Hepatocyte (in vitro differentiated cells): ENCODE measurements at regions not wholly inside any gene's neighbourhood (a gene's known extent, or its start where the extent isn't known, plus 50 kb on each side); places are given as distances from the start of the nearest gene placed in this dataset.

Experiments
- DNase-seq: peaks from one replicate; pipeline ENCODE4 v3.0.0-alpha.2; 2016; ENCODE audit warnings: low spot score
- H2AFZ ChIP-seq: fragments of 200-600 bp; sonication (generic); 2 replicates; pipeline ENCODE4 v1.6.0; 2016; ENCODE audit warnings: antibody characterized with exemption, mild to moderate bottlenecking
- H3K27ac ChIP-seq: fragments of 200-600 bp; sonication (generic); 2 replicates; pipeline ENCODE4 v1.5.1; 2016; ENCODE audit warnings: mild to moderate bottlenecking
- H3K27me3 ChIP-seq: fragments of 200-600 bp; sonication (generic); 2 replicates; pipeline ENCODE4 v1.6.1; 2016
- H3K36me3 ChIP-seq: fragments of 200-600 bp; sonication (generic); replicated peaks from 2 replicates; pipeline ENCODE4 v1.5.1; 2016; ENCODE audit warnings: low read depth; ENCODE audit not compliant: insufficient read depth
- H3K4me1 ChIP-seq: fragments of 200-600 bp; sonication (generic); 2 replicates; pipeline ENCODE4 v1.5.1; 2016; ENCODE audit warnings: mild to moderate bottlenecking, moderate library complexity; ENCODE audit not compliant: insufficient read depth
- H3K4me2 ChIP-seq: fragments of 200-600 bp; sonication (generic); 2 replicates; pipeline ENCODE4 v1.6.0; 2016
- H3K4me3 ChIP-seq: fragments of 200-600 bp; sonication (generic); 2 replicates; pipeline ENCODE4 v1.5.1; 2016; ENCODE audit warnings: mild to moderate bottlenecking
- H3K79me2 ChIP-seq: fragments of 200-600 bp; sonication (generic); 2 replicates; pipeline ENCODE4 v1.6.0; 2017; ENCODE audit warnings: mild to moderate bottlenecking
- H3K9me2 ChIP-seq: fragments of 200-600 bp; sonication (generic); replicated peaks from 2 replicates; pipeline ENCODE4 v1.6.0; 2017; ENCODE audit warnings: mild to moderate bottlenecking; ENCODE audit not compliant: insufficient read depth
- H3K9me3 ChIP-seq: fragments of 200-600 bp; sonication (generic); 2 replicates; pipeline ENCODE4 v1.5.1; 2016; ENCODE audit warnings: low read depth, mild to moderate bottlenecking
- H4K20me1 ChIP-seq: fragments of 200-600 bp; sonication (generic); 2 replicates; pipeline ENCODE4 v1.6.0; 2016; ENCODE audit warnings: mild to moderate bottlenecking; ENCODE audit not compliant: insufficient read depth, poor library complexity, severe bottlenecking
- CTCF ChIP-seq: fragments of 200-600 bp; sonication (generic); IDR thresholded peaks from 2 replicates; pipeline ENCODE4 v1.5.1; 2016; ENCODE audit warnings: antibody characterized with exemption, mild to moderate bottlenecking; ENCODE audit not compliant: poor library complexity
- EZH2 ChIP-seq: fragments of 200-600 bp; sonication (generic); IDR thresholded peaks from 2 replicates; pipeline ENCODE4 v1.6.1; 2016; ENCODE audit warnings: antibody characterized with exemption, mild to moderate bottlenecking, borderline replicate concordance
- EZH2phosphoT487 ChIP-seq: fragments of 200-600 bp; sonication (generic); IDR thresholded peaks from one replicate; pipeline ENCODE4 v1.6.1; 2018; ENCODE audit warnings: antibody characterized with exemption, mild to moderate bottlenecking, low read depth, moderate library complexity; ENCODE audit not compliant: unreplicated experiment, severe bottlenecking
- WGBS: methylation state at CpG from one replicate; pipeline ENCODE4 v1.1.6; 2016; ENCODE audit warnings: low lambda C conversion rate; ENCODE audit errors: missing lambda C conversion rate; 5-methylcytosine and 5-hydroxymethylcytosine counted together

DNA sequence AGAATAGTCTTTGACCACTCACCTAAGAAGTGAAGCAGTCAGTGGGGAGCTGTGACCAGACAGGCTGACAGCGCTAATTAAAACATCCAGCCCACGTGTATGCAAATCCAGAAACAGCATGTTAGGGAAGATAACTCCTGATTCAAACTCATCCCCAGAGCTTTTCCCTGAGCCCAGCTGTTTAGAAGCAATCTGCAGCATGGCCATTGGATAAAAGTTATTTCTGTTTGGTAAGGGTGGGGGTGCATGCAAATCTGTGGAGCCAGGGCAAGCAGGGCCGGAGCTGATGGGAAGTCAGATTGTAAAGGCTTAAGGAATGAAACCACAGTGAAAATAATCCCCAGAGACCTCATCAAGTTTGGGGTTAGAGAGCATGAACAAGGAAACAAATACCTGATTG, 247.9 kb upstream of the KIRREL3 start:
- H3K4me2 ChIP-seq, result no peak overlapping the region
- H3K9me3 ChIP-seq, result no peaks in the 10 kb centered on the region
- H4K20me1 ChIP-seq, result no peaks in the 10 kb centered on the region
- no peaks in the 10 kb centered on the region for H3K36me3 ChIP-seq
- H3K27ac ChIP-seq, result no peak overlapping the region
- H3K27me3 ChIP-seq, result no peaks in the 10 kb centered on the region
- no peak overlapping the region for H3K4me3 ChIP-seq
- TF ChIP-seq EZH2phosphoT487 (no peak), EZH2 (no peak), CTCF (no peak)
- no peaks in the 10 kb centered on the region for H3K9me2 ChIP-seq
- no peaks in the 10 kb centered on the region for H3K79me2 ChIP-seq
- no peak overlapping the region for H2AFZ ChIP-seq
- no peak for DNase-seq
- WGBS, result 58% methylated on average over 3 of the region's 3 CpGs
- H3K4me1 ChIP-seq, result no peaks in the 10 kb centered on the region

DNA sequence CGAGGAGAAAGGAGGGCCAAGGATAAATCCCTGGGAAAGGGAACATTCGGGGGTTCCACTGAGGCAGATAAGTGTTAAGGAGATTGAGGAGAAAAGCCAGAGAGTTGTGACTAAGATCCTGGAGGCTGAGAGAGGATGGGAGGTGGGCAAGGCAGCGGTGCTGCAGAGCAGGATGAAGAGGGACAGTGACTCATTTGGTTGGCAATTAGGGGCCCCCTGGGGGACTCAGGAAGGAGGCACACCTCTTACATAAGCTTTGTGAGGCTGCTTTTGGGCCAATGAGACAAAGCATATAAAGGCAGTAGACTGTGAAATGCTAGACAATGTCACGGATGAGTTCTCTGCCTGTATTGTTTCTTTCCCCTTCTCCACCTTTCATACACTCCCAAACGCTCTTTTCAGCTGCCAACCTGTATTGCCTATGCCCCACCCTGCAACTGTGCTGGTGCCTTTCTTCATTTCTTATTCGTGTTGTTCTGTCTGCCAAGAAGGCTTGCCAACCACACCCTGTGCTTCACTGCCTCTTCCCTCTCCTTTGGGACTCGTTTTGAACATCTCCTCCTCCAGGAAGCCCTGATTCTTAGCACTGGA, 246.8 kb upstream of the KIRREL3 start:
- H3K27ac ChIP-seq, result no peak overlapping the region
- WGBS, result 83% methylated on average over 7 of the region's 7 CpGs
- H2AFZ ChIP-seq, result no peak overlapping the region

DNA sequence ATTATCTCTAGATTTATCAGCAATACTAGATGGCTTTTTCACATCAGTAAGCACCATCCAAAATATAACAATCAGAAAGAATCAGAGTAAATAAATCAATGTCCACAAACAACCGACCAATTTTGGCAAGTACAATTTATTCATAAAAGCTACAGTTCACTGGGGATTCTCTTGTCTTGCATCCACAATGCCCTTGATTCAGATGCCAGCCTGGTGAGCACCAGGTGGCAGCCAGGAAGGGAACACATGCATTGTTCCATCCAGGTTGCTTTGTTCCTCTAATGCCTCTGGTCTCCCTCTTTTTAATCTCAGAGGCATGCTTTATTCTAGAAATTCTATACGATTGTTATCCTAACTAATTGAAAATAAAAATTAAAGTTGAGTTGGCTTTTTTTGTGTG, 242.1 kb upstream of the KIRREL3 start:
- Histone ChIP-seq H3K36me3 (no peaks in the 10 kb centered on the region), H3K27ac (no peak overlapping the region), H3K4me3 (no peak overlapping the region), H3K9me2 (no peaks in the 10 kb centered on the region), H3K79me2 (no peaks in the 10 kb centered on the region), H2AFZ (no peak overlapping the region), H3K9me3 (no peaks in the 10 kb centered on the region), H3K4me2 (no peak overlapping the region), H4K20me1 (no peaks in the 10 kb centered on the region), H3K4me1 (no peaks in the 10 kb centered on the region), H3K27me3 (peaks cover 4% of the 10 kb centered on the region)
- 80% methylated on average over 2 of the region's 2 CpGs for WGBS
- no peak for TF ChIP-seq EZH2
- TF ChIP-seq CTCF, result no peak
- no peak for TF ChIP-seq EZH2phosphoT487
- no peak for DNase-seq

More for the DNA sequence above, 246.8 kb upstream of the KIRREL3 start:
- no peak overlapping the region for H3K4me3 ChIP-seq
- no peaks in the 10 kb centered on the region for H3K9me2 ChIP-seq
- H3K9me3 ChIP-seq, result no peaks in the 10 kb centered on the region
- no peak overlapping the region for H3K4me2 ChIP-seq
- DNase-seq, result no peak
- H4K20me1 ChIP-seq, result no peaks in the 10 kb centered on the region
- TF ChIP-seq EZH2phosphoT487, result no peak
- no peak for TF ChIP-seq EZH2
- no peak for TF ChIP-seq CTCF
- peaks cover 4% of the 10 kb centered on the region for H3K27me3 ChIP-seq
- H3K79me2 ChIP-seq, result no peaks in the 10 kb centered on the region
- H3K36me3 ChIP-seq, result no peaks in the 10 kb centered on the region
- H3K4me1 ChIP-seq, result no peaks in the 10 kb centered on the region
